Middle frontal gyrus (tissue), 1 donor: ENCODE measurements at regions not wholly inside any gene's neighbourhood (a gene's known extent, or its start where the extent isn't known, plus 50 kb on each side); places are given as distances from the start of the nearest gene placed in this dataset.
"Not testable (repeated sequence)": the region's sequence is repeated elsewhere in the genome, so short reads cannot be mapped to it uniquely, and the experiment has no call there.

ENCODE experiments used
- DNase-seq: peaks from one replicate; pipeline ENCODE4 v3.0.0-alpha.2; 2015; ENCODE audit warnings: low spot score; ENCODE audit errors: extremely low spot score

GRCh38 chr21:15932726-15933125 lies 202.9 kb downstream of the USP25 start:
- DNase-seq: no peak

GRCh38 chr21:15935530-15935929 lies 205.7 kb downstream of the USP25 start:
- no peak for DNase-seq

- DNase-seq: no peak
Measured at GRCh38 chr21:15943009-15943666, 213.4 kb downstream of the USP25 start.

- no peak for DNase-seq
Measured at GRCh38 chr21:15947677-15948076, 217.9 kb downstream of the USP25 start.

- DNase-seq: no peak
Measured at GRCh38 chr21:15953551-15954116, 223.9 kb downstream of the USP25 start.

GRCh38 chr21:15964236-15964855 lies 234.6 kb downstream of the USP25 start:
- DNase-seq: no peak

GRCh38 chr21:15966231-15966630 lies 236.4 kb downstream of the USP25 start:
- DNase-seq: no peak

- DNase-seq: no peak
Measured at GRCh38 chr21:15966651-15967050, 236.9 kb downstream of the USP25 start.

GRCh38 chr21:15967661-15968060 lies 237.9 kb downstream of the USP25 start:
- no peak for DNase-seq

- DNase-seq: no peak
Measured at GRCh38 chr21:15968776-15969310, 239.1 kb downstream of the USP25 start.

GRCh38 chr21:15976807-15977206 lies 247.0 kb downstream of the USP25 start:
- DNase-seq: no peak

GRCh38 chr21:15978215-15978738 lies 248.5 kb downstream of the USP25 start:
- DNase-seq: no peak

GRCh38 chr21:15979493-15979892 lies 249.7 kb downstream of the USP25 start:
- not testable (repeated sequence) for DNase-seq

- DNase-seq: no peak
Measured at GRCh38 chr21:15986277-15986676, 256.5 kb downstream of the USP25 start.

GRCh38 chr21:15992171-15992570 lies 262.4 kb downstream of the USP25 start:
- DNase-seq: no peak

- no peak for DNase-seq
Measured at GRCh38 chr21:15993951-15994350, 264.2 kb downstream of the USP25 start.

GRCh38 chr21:15999741-16000140 lies 270.0 kb downstream of the USP25 start:
- DNase-seq: no peak

GRCh38 chr21:16002874-16003466 lies 273.2 kb downstream of the USP25 start:
- DNase-seq: no peak

- DNase-seq: no peak
Measured at GRCh38 chr21:16004086-16004485, 274.3 kb downstream of the USP25 start.

- DNase-seq: no peak
Measured at GRCh38 chr21:16004523-16004922, 274.7 kb downstream of the USP25 start.

- no peak for DNase-seq
Measured at GRCh38 chr21:16005996-16006395, 276.2 kb downstream of the USP25 start.

GRCh38 chr21:16007943-16008342 lies 278.2 kb downstream of the USP25 start:
- DNase-seq: no peak
